Neural progenitor cell (in vitro differentiated cells): ENCODE measurements at regions not wholly inside any gene's neighbourhood (a gene's known extent, or its start where the extent isn't known, plus 50 kb on each side); places are given as distances from the start of the nearest gene placed in this dataset.
A peak's percentile ranks its signal among the peaks of the same experiment; 100 is the strongest.

Experiments
- DNase-seq: peaks from one replicate; pipeline ENCODE4 v3.0.0-alpha.2; 2016; ENCODE audit warnings: low spot score
- H2AFZ ChIP-seq: fragments of 200-600 bp; sonication (generic); replicated peaks from 2 replicates; pipeline ENCODE4 v1.6.1; 2016; ENCODE audit warnings: antibody characterized with exemption
- H3F3A ChIP-seq: fragments of 200-600 bp; sonication (generic); 2 replicates; pipeline ENCODE4 v1.6.1; 2016; ENCODE audit warnings: antibody characterized with exemption, low read depth
- H3K27ac ChIP-seq: fragments of 200-600 bp; sonication (generic); 2 replicates; pipeline ENCODE4 v1.5.1; 2016; ENCODE audit warnings: mild to moderate bottlenecking
- H3K27me3 ChIP-seq: fragments of 200-600 bp; sonication (generic); 2 replicates; pipeline ENCODE4 v1.6.1; 2016; ENCODE audit warnings: mild to moderate bottlenecking, moderate library complexity
- H3K36me3 ChIP-seq: fragments of 200-600 bp; sonication (generic); 2 replicates; pipeline ENCODE4 v1.5.1; 2016
- H3K4me1 ChIP-seq: fragments of 200-600 bp; sonication (generic); 2 replicates; pipeline ENCODE4 v1.6.1; 2016; ENCODE audit warnings: mixed run types
- H3K4me2 ChIP-seq: fragments of 200-600 bp; sonication (generic); 2 replicates; pipeline ENCODE4 v1.6.1; 2016
- H3K4me3 ChIP-seq: fragments of 200-600 bp; sonication (generic); 2 replicates; pipeline ENCODE4 v1.5.1; 2016
- H3K79me2 ChIP-seq: fragments of 200-600 bp; sonication (generic); 2 replicates; pipeline ENCODE4 v1.6.1; 2016; ENCODE audit warnings: low read depth
- H3K9ac ChIP-seq: fragments of 200-600 bp; sonication (generic); 2 replicates; pipeline ENCODE4 v1.6.1; 2016
- H3K9me3 ChIP-seq: fragments of 200-600 bp; sonication (generic); 2 replicates; pipeline ENCODE4 v1.5.1; 2016; ENCODE audit warnings: low read depth
- H4K20me1 ChIP-seq: fragments of 200-600 bp; sonication (generic); 2 replicates; pipeline ENCODE4 v1.6.1; 2016; ENCODE audit warnings: low read depth
- H3K27ac Mint-ChIP-seq: 3 replicates; pipeline ENCODE4 v1.8.0; 2021; ENCODE audit warnings: mixed read lengths
- H3K27me3 Mint-ChIP-seq: 2 replicates; pipeline ENCODE4 v1.8.0; 2022; ENCODE audit warnings: low read depth, mild to moderate bottlenecking, inconsistent platforms, moderate library complexity, mixed read lengths; ENCODE audit not compliant: insufficient read depth
- H3K36me3 Mint-ChIP-seq: 3 replicates; pipeline ENCODE4 v1.8.0; 2021; ENCODE audit warnings: mixed read lengths
- H3K4me1 Mint-ChIP-seq: 3 replicates; pipeline ENCODE4 v1.8.0; 2021; ENCODE audit warnings: mixed read lengths
- H3K4me3 Mint-ChIP-seq: 3 replicates; pipeline ENCODE4 v1.8.0; 2021; ENCODE audit warnings: mild to moderate bottlenecking, moderate library complexity, mixed read lengths
- H3K9me3 Mint-ChIP-seq: 3 replicates; pipeline ENCODE4 v1.8.0; 2020; ENCODE audit warnings: mixed read lengths
- CTCF ChIP-seq: fragments of 200-600 bp; sonication (generic); IDR thresholded peaks from 2 replicates; pipeline ENCODE4 v1.5.1; 2017; ENCODE audit warnings: antibody characterized with exemption, mild to moderate bottlenecking
- EZH2 ChIP-seq: fragments of 200-600 bp; sonication (generic); IDR thresholded peaks from 2 replicates; pipeline ENCODE4 v1.6.1; 2017; ENCODE audit warnings: antibody characterized with exemption, mild to moderate bottlenecking, moderate library complexity
- EZH2phosphoT487 ChIP-seq: fragments of 200-600 bp; sonication (generic); IDR thresholded peaks from 2 replicates; pipeline ENCODE4 v1.6.1; 2017; ENCODE audit warnings: antibody characterized with exemption

GRCh38 chr20:7302250-7302649 lies 534.8 kb downstream of the BMP2 start:
- H3K4me2 ChIP-seq = peak overlapping the region; percentile 40
- Mint-ChIP-seq H3K4me1 (peaks cover 48% of the 10 kb centered on the region), H3K27ac (peak overlapping the region; percentile 100), H3K27me3 (peaks cover 2% of the 10 kb centered on the region), H3K4me3 (peak overlapping the region; percentile 59), H3K9me3 (peaks cover 20% of the 10 kb centered on the region), H3K36me3 (peaks cover 8% of the 10 kb centered on the region)
- peaks cover 12% of the 10 kb centered on the region for H3K4me1 ChIP-seq
- no peaks in the 10 kb centered on the region for H3F3A ChIP-seq
- peak overlapping the region; percentile 89 for H2AFZ ChIP-seq
- H3K9me3 ChIP-seq = peaks cover 4% of the 10 kb centered on the region
- DNase-seq = peak; percentile 26
- no peak overlapping the region for H3K4me3 ChIP-seq
- H3K27ac ChIP-seq = no peak overlapping the region
- H3K36me3 ChIP-seq = no peaks in the 10 kb centered on the region
- TF ChIP-seq EZH2 (no peak), CTCF (no peak), EZH2phosphoT487 (no peak)
- H3K79me2 ChIP-seq = no peaks in the 10 kb centered on the region
- no peaks in the 10 kb centered on the region for H3K27me3 ChIP-seq
- H3K9ac ChIP-seq = no peak overlapping the region
- H4K20me1 ChIP-seq = no peaks in the 10 kb centered on the region

GRCh38 chr20:7305976-7306375 lies 538.5 kb downstream of the BMP2 start:
- H3K27me3 Mint-ChIP-seq = peaks cover 2% of the 10 kb centered on the region

GRCh38 chr20:7308163-7308562 lies 540.7 kb downstream of the BMP2 start:
- no peaks in the 10 kb centered on the region for H3K27me3 ChIP-seq
- Mint-ChIP-seq H3K36me3 (no peaks in the 10 kb centered on the region), H3K4me3 (no peak overlapping the region), H3K27ac (no peak overlapping the region), H3K4me1 (peaks cover 26% of the 10 kb centered on the region), H3K9me3 (peaks cover 3% of the 10 kb centered on the region), H3K27me3 (peaks cover 2% of the 10 kb centered on the region)
- no peaks in the 10 kb centered on the region for H3K9me3 ChIP-seq
- no peak overlapping the region for H3K27ac ChIP-seq
- no peaks in the 10 kb centered on the region for H3F3A ChIP-seq
- H3K9ac ChIP-seq = no peak overlapping the region
- no peaks in the 10 kb centered on the region for H4K20me1 ChIP-seq
- no peak overlapping the region for H3K4me3 ChIP-seq
- no peaks in the 10 kb centered on the region for H3K79me2 ChIP-seq
- H3K4me2 ChIP-seq = no peak overlapping the region
- H3K4me1 ChIP-seq = no peaks in the 10 kb centered on the region
- H2AFZ ChIP-seq = no peak overlapping the region
- TF ChIP-seq EZH2phosphoT487 (no peak), EZH2 (no peak), CTCF (no peak)
- no peaks in the 10 kb centered on the region for H3K36me3 ChIP-seq
- DNase-seq = no peak

More at GRCh38 chr20:7305976-7306375, 538.5 kb downstream of the BMP2 start:
- H2AFZ ChIP-seq = no peak overlapping the region
- no peak overlapping the region for H3K4me2 ChIP-seq
- H3K4me1 ChIP-seq = peaks cover 12% of the 10 kb centered on the region
- no peak overlapping the region for H3K27ac ChIP-seq
- H3F3A ChIP-seq = no peaks in the 10 kb centered on the region
- no peaks in the 10 kb centered on the region for H3K27me3 ChIP-seq
- no peaks in the 10 kb centered on the region for H3K9me3 ChIP-seq
- Mint-ChIP-seq H3K27ac (peak overlapping the region; percentile 15), H3K36me3 (no peaks in the 10 kb centered on the region), H3K4me3 (no peak overlapping the region), H3K4me1 (peaks cover 47% of the 10 kb centered on the region), H3K9me3 (peaks cover 4% of the 10 kb centered on the region)
- TF ChIP-seq EZH2phosphoT487 (no peak), EZH2 (no peak), CTCF (no peak)
- H3K79me2 ChIP-seq = no peaks in the 10 kb centered on the region
- no peak for DNase-seq
- no peak overlapping the region for H3K9ac ChIP-seq
- no peaks in the 10 kb centered on the region for H3K36me3 ChIP-seq
- no peak overlapping the region for H3K4me3 ChIP-seq
- no peaks in the 10 kb centered on the region for H4K20me1 ChIP-seq
